T-helper 1 cell (primary cell): ENCODE measurements at regions not wholly inside any gene's neighbourhood (a gene's known extent, or its start where the extent isn't known, plus 50 kb on each side); places are given as distances from the start of the nearest gene placed in this dataset.

ENCODE experiments used
- DNase-seq, 5 donors: peaks; one replicate each; pipeline ENCODE4 v3.0.0-alpha.2; 2012 to 2020

DNA sequence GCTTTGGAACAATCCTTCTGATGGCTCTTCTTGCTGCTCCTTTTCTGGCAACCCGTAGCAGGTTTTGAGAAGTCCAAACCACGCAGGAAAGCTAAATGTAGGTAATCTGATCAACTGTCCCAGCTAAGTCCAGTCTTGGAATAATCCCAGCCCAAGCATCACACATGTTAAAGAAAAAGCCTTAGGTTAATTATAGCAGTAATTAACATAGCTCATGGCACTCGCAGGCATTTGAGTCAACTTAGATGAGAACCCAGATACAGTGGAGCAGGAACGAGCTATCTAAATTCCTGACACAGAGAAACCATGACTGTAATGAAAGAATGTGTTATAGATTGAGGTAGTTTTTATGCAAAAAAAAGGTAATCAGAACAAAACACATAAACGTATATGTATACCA is 844.8 kb downstream of the CDH9 start:
- DNase-seq: no peak

GRCh38 chr5:26192486-26192885 is 845.9 kb downstream of the CDH9 start:
- no peak for DNase-seq

GRCh38 chr5:26181582-26181981 is 856.8 kb downstream of the CDH9 start:
- no peak for DNase-seq

DNA sequence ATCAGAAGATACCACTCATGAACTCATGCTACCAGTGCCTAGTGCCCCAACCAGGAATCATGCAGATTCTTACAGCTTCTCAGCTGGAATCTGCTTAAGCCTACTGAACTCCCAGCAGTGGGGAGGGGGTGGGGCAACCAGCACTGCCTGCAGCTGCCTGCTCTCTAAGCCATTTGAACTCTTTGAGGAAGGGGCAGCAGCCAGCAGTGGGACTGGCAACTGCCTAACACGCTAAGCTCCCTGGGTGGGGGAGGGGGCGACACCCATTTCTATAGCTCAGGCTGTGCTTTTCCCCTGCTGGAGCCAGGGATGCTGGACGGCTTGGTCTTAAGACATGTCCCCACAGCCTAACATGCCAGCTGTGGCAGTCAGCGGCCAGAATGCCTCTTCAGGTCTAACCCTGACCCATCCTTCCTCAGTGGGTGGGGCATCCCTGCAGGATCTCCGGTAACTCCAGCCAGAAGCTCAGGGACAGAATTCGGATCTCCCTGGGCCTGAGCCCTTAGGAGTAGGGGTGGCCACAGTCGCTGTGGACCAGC is 889.7 kb downstream of the CDH9 start:
- no peak for DNase-seq

GRCh38 chr5:26143259-26143658 is 895.1 kb downstream of the CDH9 start:
- no peak for DNase-seq

- DNase-seq: no peak
Observed at GRCh38 chr5:26121338-26121737, 917.0 kb downstream of the CDH9 start.

DNA sequence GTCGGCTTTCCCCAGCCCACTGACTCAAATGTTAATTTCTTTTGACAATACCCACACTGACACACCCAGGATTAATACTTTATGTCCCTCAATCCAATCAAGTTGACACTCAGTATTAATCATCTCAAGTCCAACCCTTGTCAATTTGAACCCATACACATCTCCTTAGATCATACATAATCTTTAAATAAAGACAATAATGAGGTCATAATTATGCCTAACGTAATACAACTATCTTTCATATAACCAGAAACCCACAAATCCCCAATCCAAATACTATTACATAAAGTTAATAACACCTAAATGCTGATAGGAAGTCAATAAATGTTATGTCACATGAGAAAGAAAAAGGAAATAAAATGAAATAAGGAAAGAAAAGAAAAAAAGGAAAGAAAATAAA is 934.2 kb downstream of the CDH9 start:
- DNase-seq: no peak

GRCh38 chr5:26060212-26060611 is 978.2 kb downstream of the CDH9 start:
- DNase-seq: no peak

GRCh38 chr5:26054594-26054993 is 983.8 kb downstream of the CDH9 start:
- no peak for DNase-seq

GRCh38 chr5:26034813-26035212 is 1003.6 kb downstream of the CDH9 start:
- DNase-seq: no peak

DNA sequence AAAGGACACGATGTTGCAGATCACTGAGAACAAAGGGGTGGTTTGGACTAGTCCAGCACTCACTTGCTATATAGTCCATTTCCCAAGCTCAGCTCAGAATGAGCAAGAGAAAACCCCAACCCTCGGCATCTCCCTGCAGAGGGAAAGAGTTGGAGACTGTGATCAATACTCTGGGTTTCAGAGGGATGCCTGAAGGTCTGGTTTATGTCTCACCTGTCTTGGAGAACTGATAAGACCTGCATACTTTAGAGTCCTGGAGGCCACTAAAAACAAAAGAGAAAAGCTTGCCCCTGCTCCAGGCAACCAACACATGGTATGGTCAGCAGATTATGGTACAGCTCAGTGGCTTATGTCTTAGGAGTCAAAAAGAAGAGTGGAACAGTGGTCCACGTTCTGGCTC is 1006.9 kb downstream of the CDH9 start:
- no peak for DNase-seq

DNA sequence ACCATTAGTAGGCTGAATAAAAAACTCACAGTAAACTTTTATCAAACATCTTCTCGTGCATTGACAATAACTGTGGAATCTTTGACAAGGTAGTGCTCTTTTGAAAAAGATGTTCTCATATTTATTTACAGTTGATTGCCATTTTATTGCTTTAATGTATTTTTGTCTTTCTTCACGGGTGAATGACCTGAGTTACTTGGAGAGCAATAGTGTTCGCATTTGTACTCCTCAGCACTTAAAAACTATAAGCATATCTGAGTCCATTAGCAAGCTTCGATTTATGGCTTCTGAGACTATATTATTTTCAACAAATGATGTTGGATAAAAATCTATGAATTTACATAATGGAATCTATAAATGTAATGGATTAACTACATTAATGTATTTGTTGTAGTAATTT is 1012.3 kb downstream of the CDH9 start:
- DNase-seq: no peak

DNA sequence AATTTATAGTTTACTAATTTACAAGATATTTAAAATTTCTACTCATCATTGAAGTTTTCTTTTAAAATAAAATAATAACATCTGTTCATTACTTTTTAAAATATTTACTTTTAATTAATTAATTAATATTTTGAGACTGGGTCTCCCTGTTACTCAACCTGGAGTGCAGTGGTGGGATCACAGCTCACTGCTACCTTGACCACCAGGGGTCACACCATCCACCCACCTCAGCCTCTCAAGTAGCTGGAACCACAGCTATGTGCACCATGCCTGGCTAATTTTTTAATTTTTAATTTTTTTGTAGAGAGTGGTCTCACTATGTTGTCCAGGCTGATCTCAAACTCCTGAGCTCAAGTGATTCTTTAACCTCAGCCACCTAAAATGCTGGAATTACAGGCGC is 1013.6 kb downstream of the CDH9 start:
- no peak for DNase-seq

DNA sequence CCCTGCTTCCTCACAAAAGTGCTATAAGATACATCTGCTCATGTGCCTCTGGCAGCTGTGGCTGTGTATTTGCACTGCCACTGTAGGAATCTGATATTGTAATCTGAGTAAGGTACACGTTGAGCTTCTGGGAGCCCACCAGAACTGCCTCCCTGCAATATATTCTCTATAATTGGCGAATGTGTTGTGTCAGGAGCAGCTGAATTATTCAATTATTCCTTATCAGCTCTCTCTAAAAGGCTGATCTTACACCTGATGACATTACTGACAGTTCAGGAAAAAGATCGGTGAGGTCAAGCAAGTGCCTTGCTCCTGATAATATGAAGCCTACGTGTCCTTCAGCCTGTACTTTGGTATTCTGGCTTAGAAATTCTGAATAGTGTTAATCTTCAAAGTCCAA is 1015.0 kb downstream of the CDH9 start:
- DNase-seq: no peak

DNA sequence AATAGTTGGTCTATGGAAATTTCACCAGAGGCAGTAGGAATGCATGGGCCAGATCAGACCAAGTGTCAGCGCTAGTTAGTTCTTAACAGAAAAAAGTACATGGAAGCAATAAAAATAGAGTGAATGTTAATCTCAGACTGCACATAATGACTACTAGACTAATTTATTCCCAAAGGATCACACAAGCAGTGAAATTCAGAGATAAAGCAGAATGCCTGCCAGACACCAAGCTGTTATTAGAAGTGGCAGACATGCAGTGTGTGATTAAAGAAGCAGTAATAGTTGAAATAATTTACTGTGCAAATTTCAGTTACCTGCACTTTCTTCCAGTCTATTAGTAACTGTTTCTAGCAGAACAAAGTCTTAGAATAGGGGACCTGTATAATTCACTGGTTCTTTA is 1024.2 kb downstream of the CDH9 start:
- no peak for DNase-seq

DNA sequence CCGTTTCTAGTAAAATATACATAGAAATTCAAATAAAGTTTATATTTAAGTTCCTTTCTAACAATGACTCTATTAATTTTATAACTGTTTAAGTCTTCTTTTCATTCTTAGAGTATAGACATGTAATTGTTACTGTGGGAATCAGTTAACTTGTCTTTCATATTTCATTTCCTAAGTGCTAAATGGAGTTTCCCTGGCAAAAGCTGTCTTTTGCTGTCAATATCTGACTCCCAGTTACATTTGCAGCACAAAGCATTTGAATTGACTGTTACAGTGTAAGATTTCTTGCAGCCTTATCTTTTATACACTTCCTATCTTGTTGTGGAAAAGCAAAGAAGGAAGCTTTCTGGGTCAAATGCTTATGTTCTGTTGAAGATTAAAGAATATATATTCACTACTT is 1026.3 kb downstream of the CDH9 start:
- DNase-seq: no peak

- DNase-seq: no peak
Observed at GRCh38 chr5:26009742-26010141, 1028.6 kb downstream of the CDH9 start.

DNA sequence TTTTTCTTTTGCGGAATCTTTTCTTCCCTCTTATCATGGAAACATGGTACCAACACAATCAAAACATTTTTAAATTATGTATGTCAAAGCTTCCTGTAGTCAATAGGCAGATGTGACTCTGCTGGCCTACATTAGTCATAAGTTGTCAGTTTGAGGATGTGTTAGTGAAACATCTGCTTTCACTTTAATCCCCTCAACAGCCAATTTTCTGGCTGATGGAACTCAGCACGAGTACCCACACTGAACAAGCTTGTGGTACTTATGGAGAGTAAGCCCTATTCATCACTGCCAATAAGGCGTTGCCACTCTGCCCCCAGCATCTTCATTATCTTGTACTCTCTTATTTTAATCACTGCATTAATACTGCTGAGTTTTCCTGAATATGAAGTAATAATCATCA is 1034.4 kb downstream of the CDH9 start:
- no peak for DNase-seq

DNA sequence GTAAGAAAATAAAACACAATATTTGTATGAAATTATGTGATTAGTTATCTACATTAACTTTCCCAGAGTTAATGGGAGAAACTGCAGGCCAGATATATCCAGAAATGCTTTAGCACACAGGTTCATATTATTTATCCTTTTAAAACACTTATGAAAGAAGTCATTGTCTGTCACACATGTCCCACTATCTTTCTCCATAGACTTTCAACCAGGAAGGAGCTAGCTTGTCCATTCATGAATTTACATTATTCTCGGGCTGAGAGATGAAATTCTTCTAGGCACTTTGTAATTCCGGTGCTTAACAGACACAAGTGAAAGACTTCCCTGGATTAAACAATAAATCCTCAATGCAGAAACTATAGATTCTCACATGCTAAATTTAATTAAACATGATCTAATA is 1043.2 kb downstream of the CDH9 start:
- DNase-seq: no peak

GRCh38 chr5:25993701-25994100 is 1044.7 kb downstream of the CDH9 start:
- DNase-seq: no peak

- DNase-seq: no peak
Observed at GRCh38 chr5:25991639-25992038, 1046.7 kb downstream of the CDH9 start.

GRCh38 chr5:25990771-25991170 is 1047.6 kb downstream of the CDH9 start:
- DNase-seq: no peak

DNA sequence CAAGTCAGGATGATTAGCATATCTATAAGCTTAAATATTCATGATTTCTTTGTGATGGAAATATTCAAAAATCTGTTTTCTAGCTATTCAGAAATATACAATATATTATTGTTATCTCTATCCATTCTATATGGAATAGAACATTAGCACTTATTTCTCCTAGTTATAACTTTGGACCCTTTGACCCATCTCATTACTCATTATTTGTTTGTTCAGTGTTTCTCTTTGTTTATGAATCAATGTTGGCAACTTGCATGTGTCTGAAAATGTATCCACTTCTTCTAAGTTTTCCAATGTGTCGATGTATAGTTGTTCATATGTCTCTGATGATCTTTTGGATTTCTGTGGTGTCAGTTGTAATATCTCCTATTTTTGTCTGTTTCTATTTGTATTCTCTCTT is 1059.3 kb downstream of the CDH9 start:
- no peak for DNase-seq

DNA sequence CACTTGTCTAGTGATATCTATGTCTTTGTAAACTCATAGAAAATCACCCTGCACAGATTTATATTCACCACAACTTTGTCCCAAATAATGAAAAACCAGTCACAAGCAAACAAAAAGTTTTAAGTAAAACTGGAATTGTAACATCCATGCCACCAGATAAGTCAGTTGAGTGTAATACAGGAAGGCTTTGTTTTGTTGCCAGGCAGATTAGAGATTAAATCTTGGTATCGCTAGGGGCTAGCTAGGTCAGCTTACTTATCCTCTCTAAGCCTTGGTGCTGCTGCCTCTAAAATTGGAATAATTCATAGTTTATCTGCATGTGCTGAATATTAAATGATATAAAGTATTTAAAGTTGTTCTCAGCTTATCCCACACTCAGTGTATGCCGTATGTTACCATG is 1062.5 kb downstream of the CDH9 start:
- no peak for DNase-seq

DNA sequence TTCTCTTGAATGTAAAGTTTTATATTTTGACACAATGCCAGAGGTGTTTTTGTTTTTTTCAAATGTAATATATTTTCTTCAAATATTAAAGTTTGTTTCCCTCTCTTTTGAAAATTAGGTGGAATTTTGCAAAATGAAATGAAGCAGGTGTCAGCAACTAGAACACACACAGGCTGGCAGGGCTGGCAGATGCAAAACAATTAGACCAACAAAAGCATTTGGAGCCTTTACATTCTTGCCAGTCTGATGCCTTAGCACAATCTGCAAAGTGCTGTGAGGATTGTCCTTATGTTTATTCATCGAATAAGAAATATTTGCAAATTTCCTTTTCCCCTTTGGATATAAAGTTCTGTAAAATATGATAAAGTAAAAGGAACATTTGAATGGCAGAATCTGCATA is 1063.9 kb downstream of the CDH9 start:
- no peak for DNase-seq
